OCI-LY1 (cell line): ENCODE measurements at regions not wholly inside any gene's neighbourhood (a gene's known extent, or its start where the extent isn't known, plus 50 kb on each side); places are given as distances from the start of the nearest gene placed in this dataset.

Experiments
- EZH2 ChIP-seq: fragments of 200-600 bp; sonication (generic), shearing (Covaris generic); IDR thresholded peaks from 2 replicates; pipeline ENCODE4 v1.8.0; 2017; ENCODE audit warnings: borderline replicate concordance, mixed run types, mild to moderate bottlenecking, antibody characterized with exemption, low read length, moderate library complexity, mixed read lengths
- TF ChIP-seq, protein P1 (sequence below): fragments of 200-600 bp; sonication (generic), shearing (Covaris generic); IDR thresholded peaks from 2 replicates; pipeline ENCODE4 v1.5.1; 2017; ENCODE audit warnings: mild to moderate bottlenecking, antibody characterized with exemption, low read length, moderate library complexity, mixed read lengths

DNA sequence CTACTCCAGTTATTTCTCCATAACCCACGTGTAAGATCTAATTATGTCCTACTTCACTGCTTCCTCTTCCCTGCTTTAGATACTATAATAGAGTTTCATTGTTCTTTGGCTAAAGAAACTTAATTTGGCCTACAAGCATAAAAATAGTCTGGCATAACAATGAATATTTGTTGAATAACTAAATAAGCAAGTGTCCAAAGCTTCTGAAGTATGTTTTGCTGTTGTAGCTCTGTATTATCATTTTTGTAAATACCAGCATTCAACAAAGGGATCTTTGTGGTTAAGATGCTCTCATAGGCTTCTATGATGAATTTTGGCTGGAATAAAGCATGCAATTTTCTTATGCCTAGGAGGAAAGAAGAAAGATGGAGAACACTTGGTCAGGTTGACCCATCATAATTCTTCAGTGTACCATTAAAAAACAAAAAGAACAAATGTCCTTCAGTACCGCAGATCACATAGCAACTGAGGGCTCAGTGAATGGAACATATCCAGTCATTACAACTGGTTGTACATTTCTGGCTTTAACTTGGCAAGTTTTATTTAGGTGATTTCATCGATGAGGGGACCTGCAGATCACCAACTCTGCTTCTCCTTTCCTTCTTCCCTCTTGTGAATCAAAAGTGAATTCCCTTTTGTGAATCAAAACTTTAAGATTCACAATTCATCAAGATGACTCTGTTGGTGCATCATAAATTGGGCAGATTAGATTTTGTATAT, 465.9 kb upstream of the TGFBR2 start:
- TF ChIP-seq, protein P1, sequence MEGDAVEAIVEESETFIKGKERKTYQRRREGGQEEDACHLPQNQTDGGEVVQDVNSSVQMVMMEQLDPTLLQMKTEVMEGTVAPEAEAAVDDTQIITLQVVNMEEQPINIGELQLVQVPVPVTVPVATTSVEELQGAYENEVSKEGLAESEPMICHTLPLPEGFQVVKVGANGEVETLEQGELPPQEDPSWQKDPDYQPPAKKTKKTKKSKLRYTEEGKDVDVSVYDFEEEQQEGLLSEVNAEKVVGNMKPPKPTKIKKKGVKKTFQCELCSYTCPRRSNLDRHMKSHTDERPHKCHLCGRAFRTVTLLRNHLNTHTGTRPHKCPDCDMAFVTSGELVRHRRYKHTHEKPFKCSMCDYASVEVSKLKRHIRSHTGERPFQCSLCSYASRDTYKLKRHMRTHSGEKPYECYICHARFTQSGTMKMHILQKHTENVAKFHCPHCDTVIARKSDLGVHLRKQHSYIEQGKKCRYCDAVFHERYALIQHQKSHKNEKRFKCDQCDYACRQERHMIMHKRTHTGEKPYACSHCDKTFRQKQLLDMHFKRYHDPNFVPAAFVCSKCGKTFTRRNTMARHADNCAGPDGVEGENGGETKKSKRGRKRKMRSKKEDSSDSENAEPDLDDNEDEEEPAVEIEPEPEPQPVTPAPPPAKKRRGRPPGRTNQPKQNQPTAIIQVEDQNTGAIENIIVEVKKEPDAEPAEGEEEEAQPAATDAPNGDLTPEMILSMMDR: no peak
- no peak for TF ChIP-seq EZH2
